Thyroid gland (tissue), 4 donors: ENCODE measurements at regions not wholly inside any gene's neighbourhood (a gene's known extent, or its start where the extent isn't known, plus 50 kb on each side); places are given as distances from the start of the nearest gene placed in this dataset.

ENCODE experiments used
- CTCF ChIP-seq, 6 experiments: fragments of 200-600 bp in 3 of 6; fragments of 450-650 bp in 3 of 6; sonication (generic) in 3 of 6; IDR thresholded peaks; one replicate each; pipeline ENCODE4 v1.5.1; 2016 to 2019; ENCODE audit warnings: antibody characterized with exemption in 6 of 6, mild to moderate bottlenecking in 2 of 6, inconsistent platforms in 1 of 6, moderate library complexity in 1 of 6
- POLR2A ChIP-seq, 2 donors: fragments of 450-650 bp; IDR thresholded peaks; one replicate each; pipeline ENCODE4 v1.6.1; 2017; ENCODE audit warnings: antibody characterized with exemption in 2 of 2, mild to moderate bottlenecking in 2 of 2, moderate library complexity in 1 of 2

GRCh38 chr6:168718821-168719475, 278.0 kb downstream of the SMOC2 start:
- TF ChIP-seq CTCF (IDR thresholded peaks at IDR 0.05) (no peak), POLR2A (IDR thresholded peaks at IDR 0.05) (no peak)
